GM12878 (cell line): ENCODE measurements at regions not wholly inside any gene's neighbourhood (a gene's known extent, or its start where the extent isn't known, plus 50 kb on each side); places are given as distances from the start of the nearest gene placed in this dataset.

ENCODE experiments used
- ATAC-seq: fragments of 200-7000 bp; cut with Tn5 transposase; 3 replicates; pipeline ENCODE4 v1.9.1; 2020; ENCODE audit warnings: mild to moderate bottlenecking, moderate library complexity
- BruUV-seq: library from RNA; stranded (reverse); fragments of 400-500 nt; replicated peaks from 2 replicates; lab custom pipeline; 2021; lab: Mats Ljungman, UMichigan
- CTCF ChIA-PET: fragments of 300-600 bp; sonication (Branson Sonifier 250); formaldehyde crosslinking; extraction: SDS; loops from one replicate; lab custom pipeline; 2021; ENCODE audit warnings: inconsistent platforms; lab: Yijun Ruan, JAX
- POLR2A ChIA-PET: fragments of 350-600 bp; formaldehyde crosslinking; extraction: SDS; loops from one replicate; lab custom pipeline; 2021; ENCODE audit warnings: inconsistent platforms; lab: Charles Lee
- RAD21 ChIA-PET: fragments of 300-600 bp; sonication (Branson Sonifier 250); formaldehyde crosslinking; loops from one replicate; lab custom pipeline; 2023; ENCODE audit warnings: antibody characterized with exemption; ENCODE audit not compliant: unreplicated experiment; lab: Charles Lee
- SMC1A ChIA-PET: fragments of 300-600 bp; sonication (Branson Sonifier 250); formaldehyde crosslinking; loops from one replicate; lab custom pipeline; 2023; ENCODE audit not compliant: unreplicated experiment, uncharacterized antibody; lab: Charles Lee
- DNase-seq: peaks from one replicate; pipeline ENCODE4 v3.0.0-alpha.2; 2011; ENCODE audit warnings: low read depth, low spot score
- FAIRE-seq: peaks from 3 replicates; lab custom pipeline; 2011; peaks lifted over from hg19 to GRCh38; lab: Jason Lieb, UNC
- H2AFZ ChIP-seq: 2 replicates; pipeline ENCODE4 v1.6.0; 2011; ENCODE audit warnings: low read depth, low read length, control low read depth; ENCODE audit not compliant: control insufficient read depth
- H3K27ac ChIP-seq: 2 replicates; pipeline ENCODE4 v1.5.1; 2011; ENCODE audit warnings: control low read depth; ENCODE audit not compliant: control insufficient read depth, insufficient read depth
- H3K27me3 ChIP-seq, 2 experiments: replicated peaks in 1 of 2; 2 replicates each; pipeline versions ENCODE4 v1.6.0 to v1.6.1; 2011; ENCODE audit warnings: low read length in 1 of 2; ENCODE audit not compliant: control insufficient read depth in 2 of 2, insufficient read depth in 2 of 2
- H3K36me3 ChIP-seq, 2 experiments: 2 replicates each; pipeline ENCODE4 v1.5.1; 2011; ENCODE audit warnings: low read length in 1 of 2; ENCODE audit not compliant: control insufficient read depth in 2 of 2, insufficient read depth in 2 of 2
- H3K4me1 ChIP-seq: 2 replicates; pipeline ENCODE4 v1.6.1; 2011; ENCODE audit warnings: mild to moderate bottlenecking, low read length, moderate library complexity, mixed read lengths; ENCODE audit not compliant: control insufficient read depth, insufficient read depth
- H3K4me2 ChIP-seq: 2 replicates; pipeline ENCODE4 v1.6.0; 2011; ENCODE audit warnings: control low read depth; ENCODE audit not compliant: control insufficient read depth, insufficient read depth
- H3K4me3 ChIP-seq: fragments of 200-600 bp; sonication (generic); 2 replicates; pipeline ENCODE4 v1.5.1; 2016
- H3K79me2 ChIP-seq: 2 replicates; pipeline ENCODE4 v1.6.0; 2011; ENCODE audit warnings: low read length; ENCODE audit not compliant: control insufficient read depth, insufficient read depth
- H3K9ac ChIP-seq: 2 replicates; pipeline ENCODE4 v1.8.0; 2011; ENCODE audit warnings: low read length, control low read depth, mixed read lengths; ENCODE audit not compliant: control insufficient read depth, insufficient read depth
- H3K9me3 ChIP-seq: replicated peaks from 3 replicates; pipeline ENCODE4 v1.5.1; 2011; ENCODE audit warnings: mild to moderate bottlenecking, low read length; ENCODE audit not compliant: control insufficient read depth, insufficient read depth
- H4K20me1 ChIP-seq: 2 replicates; pipeline ENCODE4 v1.6.0; 2011; ENCODE audit not compliant: control insufficient read depth, insufficient read depth
- BMI1 ChIP-seq: fragments of 450-650 bp; IDR thresholded peaks from 2 replicates; pipeline ENCODE4 v1.6.1; 2016; ENCODE audit warnings: mild to moderate bottlenecking, moderate library complexity, borderline replicate concordance
- CTCF ChIP-seq, 3 experiments: IDR thresholded peaks in 2 of 3; conservative IDR thresholded peaks in 1 of 3; 2 replicates each; pipeline ENCODE4 v1.5.1; 2011; ENCODE audit warnings: low read depth in 3 of 3, low read length in 3 of 3, mild to moderate bottlenecking in 3 of 3, control low read depth in 2 of 3, moderate library complexity in 2 of 3, inconsistent platforms in 1 of 3, mixed read lengths in 1 of 3; ENCODE audit not compliant: control insufficient read depth in 2 of 3, insufficient read depth in 1 of 3; ENCODE audit errors: extremely low read depth in 1 of 3
- FOXM1 ChIP-seq: IDR thresholded peaks from 2 replicates; pipeline ENCODE4 v1.6.1; 2012; ENCODE audit warnings: low read depth, mild to moderate bottlenecking, inconsistent platforms, low read length, moderate library complexity
- NBN ChIP-seq: fragments of 450-650 bp; IDR thresholded peaks from 2 replicates; pipeline ENCODE4 v1.6.1; 2016
- RAD21 ChIP-seq: IDR thresholded peaks from 2 replicates; pipeline ENCODE4 v1.6.1; 2011; ENCODE audit warnings: mild to moderate bottlenecking, low read depth, low read length, moderate library complexity; ENCODE audit not compliant: insufficient read depth
- REST ChIP-seq: IDR thresholded peaks from 2 replicates; pipeline ENCODE4 v1.6.1; 2012; ENCODE audit warnings: mild to moderate bottlenecking, low read depth, low read length
- SIX5 ChIP-seq: IDR thresholded peaks from 2 replicates; pipeline ENCODE4 v1.6.1; 2011; ENCODE audit warnings: mild to moderate bottlenecking, low read depth, low read length, moderate library complexity; ENCODE audit not compliant: severe bottlenecking
- ZBTB11 ChIP-seq: fragments of 450-650 bp; formaldehyde crosslinking; IDR thresholded peaks from 2 replicates; pipeline ENCODE4 v1.5.0; 2022; ENCODE audit warnings: mild to moderate bottlenecking, missing genetic modification characterization
- WGBS: methylation state at CpG from one replicate; pipeline ENCODE4 v1.1.6; 2016; ENCODE audit warnings: low lambda C conversion rate; ENCODE audit not compliant: insufficient replicate concordance, insufficient coverage; ENCODE audit errors: missing lambda C conversion rate; 5-methylcytosine and 5-hydroxymethylcytosine counted together
- in situ Hi-C: fragments of 300-500 bp; cut with MboI; formaldehyde crosslinking; loops from 9 replicates; pipeline ENCODE4 v1.14.3; 2018; ENCODE audit warnings: mixed read lengths
- intact Hi-C: fragments of 100-400 bp; cut with micrococcal nuclease; formaldehyde crosslinking; loops from one replicate; pipeline ENCODE4 v1.14.2; 2022; ENCODE audit not compliant: unreplicated experiment

- TF ChIP-seq ZBTB11 (no peak), NBN (no peak), REST (no peak), SIX5 (no peak)
- TF ChIP-seq, all 136 proteins: peak for 0
Observed at GRCh38 chr4:52164116-52164515, 113.0 kb downstream of the SPATA18 start (continued).

- ATAC-seq (no peak), DNase-seq (no peak), FAIRE-seq (no peak)
- no peak overlapping the region for H3K4me2 ChIP-seq
- no TSS peak for BruUV-seq
- H3K4me3 ChIP-seq, result no peak overlapping the region
- H3K36me3 ChIP-seq, result no peaks in the 10 kb centered on the region
- ChIA-PET RAD21 (no interaction called here), POLR2A (no interaction called here), CTCF (no interaction called here), SMC1A (no interaction called here)
- no peaks in the 10 kb centered on the region for H4K20me1 ChIP-seq
- intact Hi-C loops (no loop called here), in situ Hi-C loops (no loop called here)
- no peaks in the 10 kb centered on the region for H3K9me3 ChIP-seq
- H2AFZ ChIP-seq, result no peak overlapping the region
- H3K27ac ChIP-seq, result no peak overlapping the region
- H3K27me3 ChIP-seq, result no peaks in the 10 kb centered on the region
- H3K9ac ChIP-seq, result no peak overlapping the region
- H3K79me2 ChIP-seq, result no peaks in the 10 kb centered on the region
- TF ChIP-seq RAD21 (0 out of 2 replicates have a peak, but pooled peaks have one; percentile 18), FOXM1 (no peak), BMI1 (no peak), CTCF (IDR thresholded peaks at IDR 0.05 in 2 of 3, conservative IDR thresholded peaks at IDR 0.05 in 1 of 3; ENCODE audit: control insufficient read depth in 2 of 3, extremely low read depth in 1 of 3, insufficient read depth in 1 of 3, low read depth in 3 of 3, low read length in 3 of 3) (peak in 1 of 3 experiments; percentile 25; a peak in 2 of 6 replicates)
- no peaks in the 10 kb centered on the region for H3K4me1 ChIP-seq
- 78% methylated on average over 1 of the region's 1 CpG for WGBS
Observed at GRCh38 chr4:52172166-52172565, 121.1 kb downstream of the SPATA18 start.
